HK-2 (cell line): ENCODE measurements at regions not wholly inside any gene's neighbourhood (a gene's known extent, or its start where the extent isn't known, plus 50 kb on each side); places are given as distances from the start of the nearest gene placed in this dataset.
"Not testable (repeated sequence)": the region's sequence is repeated elsewhere in the genome, so short reads cannot be mapped to it uniquely, and the experiment has no call there.

Experiments used
- DNase-seq: peaks from one replicate; pipeline ENCODE4 v3.0.0-alpha.2; 2018; ENCODE audit not compliant: unreplicated experiment

DNA sequence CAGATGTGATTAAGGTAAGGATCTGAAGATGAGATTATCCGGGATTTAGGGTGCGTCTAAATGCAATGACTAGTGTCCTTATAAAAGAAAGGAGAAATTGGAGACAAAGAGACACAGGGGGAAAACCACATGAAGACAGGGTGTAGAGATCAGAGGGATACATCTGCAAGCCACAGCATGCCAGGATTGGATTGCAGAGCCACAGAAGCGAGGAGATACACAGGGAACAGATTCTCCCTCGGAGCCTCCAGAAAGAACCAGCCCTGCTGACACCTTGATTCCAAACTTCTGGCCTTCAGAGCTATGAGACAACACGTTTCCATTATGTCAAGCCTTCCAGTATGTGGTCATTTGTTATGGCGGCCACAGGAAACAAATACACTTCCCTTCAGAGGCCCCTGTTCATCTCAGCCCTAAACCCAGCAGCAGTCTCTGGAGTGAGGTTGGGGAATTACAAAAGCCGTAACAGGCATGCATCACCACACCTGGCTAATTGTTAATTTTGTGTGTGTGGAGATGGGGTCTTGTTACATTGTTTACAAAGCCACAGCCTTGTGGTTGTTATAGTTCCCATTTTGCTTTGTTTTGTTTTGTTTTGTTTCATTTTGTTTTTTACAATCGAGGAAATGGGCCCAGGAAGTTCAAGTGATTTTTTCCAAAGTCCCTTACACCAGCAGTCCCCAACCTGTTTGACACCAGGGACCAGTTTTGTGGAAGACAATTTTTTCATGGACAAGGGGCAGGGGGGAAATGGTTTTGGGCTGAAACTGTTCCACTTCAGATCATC is 51.6 kb upstream of the LYRM9 start:
- no peak for DNase-seq

DNA sequence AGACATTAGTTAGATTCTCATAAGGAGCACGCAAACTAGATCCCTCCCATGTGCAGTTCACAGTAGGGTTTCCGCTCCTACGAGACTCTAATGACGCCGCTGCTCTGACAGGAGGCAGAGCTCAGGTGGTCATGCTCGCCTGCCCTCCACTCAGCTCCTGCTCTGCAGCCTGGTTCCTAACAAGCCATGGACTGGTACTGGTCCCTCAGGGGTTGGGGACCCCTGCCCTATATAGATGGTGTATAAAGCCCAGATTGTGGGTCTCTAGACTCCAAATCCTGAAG is 52.1 kb upstream of the LYRM9 start:
- DNase-seq = no peak

DNA sequence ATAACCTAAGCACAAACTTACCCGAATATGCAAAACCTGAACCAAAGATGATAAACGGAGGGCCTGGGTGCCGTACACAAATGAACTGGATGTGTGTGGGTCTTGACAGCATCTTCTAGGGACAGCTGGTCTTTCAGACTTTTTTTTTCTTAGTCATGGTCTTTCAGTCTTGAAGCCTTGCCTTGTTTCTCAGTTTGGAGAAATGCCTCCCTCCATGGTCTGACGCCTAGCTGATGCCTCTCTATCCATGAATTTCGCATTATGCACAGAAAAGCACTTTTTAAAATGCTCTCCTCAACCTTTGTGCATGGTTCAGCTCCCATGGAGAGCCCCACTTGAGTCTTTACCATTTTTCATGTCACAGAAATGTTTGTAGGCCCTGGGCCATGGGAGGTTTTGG is 52.8 kb upstream of the LYRM9 start:
- no peak for DNase-seq

DNA sequence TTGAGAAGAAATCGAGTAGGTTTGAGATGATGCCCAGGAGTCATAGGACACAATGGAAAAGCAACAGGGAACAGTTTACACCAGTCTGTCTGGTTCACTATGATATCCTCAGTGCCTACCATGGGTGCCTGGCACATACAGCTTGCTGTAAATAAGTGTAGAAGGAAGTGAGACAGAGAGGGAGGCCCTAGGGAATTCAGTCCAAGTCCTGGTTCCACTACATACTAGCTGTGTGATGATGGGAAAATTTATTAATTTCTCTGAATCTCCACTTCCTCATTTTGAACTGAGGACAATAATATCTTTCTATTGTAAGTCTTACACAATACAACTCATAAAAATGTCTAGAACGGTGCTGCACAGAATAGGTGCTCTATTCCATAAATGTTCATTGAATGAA is 53.3 kb upstream of the LYRM9 start:
- DNase-seq = no peak

DNA sequence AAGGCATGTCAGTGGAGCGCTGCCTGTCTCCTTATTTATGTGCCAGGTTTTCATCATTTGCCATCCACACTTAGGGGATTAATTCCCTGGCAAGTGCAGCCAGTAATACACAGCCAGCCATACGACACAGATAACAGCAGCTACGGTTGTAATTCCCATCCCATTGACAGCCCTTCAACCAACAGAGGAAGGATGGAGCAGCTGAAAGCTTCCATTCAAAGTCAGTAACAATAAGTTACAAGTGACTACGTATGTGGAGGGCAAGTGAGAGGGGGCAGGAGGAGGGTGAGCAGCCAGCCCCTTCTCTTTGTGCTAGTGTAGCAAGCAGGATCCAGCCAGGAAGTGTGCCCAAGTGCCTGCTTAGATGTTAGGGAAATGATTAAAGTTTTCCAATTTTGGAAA is 53.8 kb upstream of the LYRM9 start:
- DNase-seq = no peak

DNA sequence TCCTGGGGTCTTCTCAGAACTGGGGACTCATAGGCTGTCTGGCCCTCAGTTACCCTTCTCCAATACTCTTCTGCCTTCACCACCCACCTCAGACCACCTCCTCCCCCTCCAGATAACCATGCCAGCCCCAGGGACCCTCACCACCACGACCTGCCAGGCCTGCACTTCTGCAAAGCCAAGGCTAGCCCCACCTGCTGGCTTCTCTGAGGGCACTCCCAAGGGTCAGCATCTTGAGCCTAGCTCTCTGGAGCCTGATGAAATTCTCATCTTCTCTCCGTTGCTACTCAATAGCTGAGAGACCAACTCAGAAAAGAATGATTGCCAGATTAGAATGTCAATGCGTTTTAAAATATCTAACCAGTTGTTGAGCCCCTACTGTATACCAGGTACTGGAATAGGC is 56.1 kb upstream of the LYRM9 start:
- DNase-seq = no peak

DNA sequence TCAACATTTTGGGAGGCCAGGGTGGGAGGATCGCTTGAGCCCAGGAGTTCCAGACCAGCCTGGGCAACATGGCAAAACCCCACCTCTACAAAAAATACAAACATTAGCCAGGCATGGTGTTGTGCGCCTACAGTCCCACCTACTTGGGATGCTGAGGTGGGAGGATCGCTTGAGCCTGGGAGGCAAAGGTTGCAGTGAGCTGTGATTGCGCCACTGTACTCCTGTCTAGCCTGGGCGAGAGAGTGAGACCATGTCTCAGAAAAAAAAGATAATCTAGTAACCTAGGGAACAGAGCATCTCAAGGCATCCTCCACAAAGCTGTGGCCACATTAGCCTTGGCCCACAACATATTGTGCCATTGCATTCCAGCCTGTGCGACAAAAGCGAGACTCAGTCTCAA is 57.1 kb upstream of the LYRM9 start:
- DNase-seq = not testable (repeated sequence)

DNA sequence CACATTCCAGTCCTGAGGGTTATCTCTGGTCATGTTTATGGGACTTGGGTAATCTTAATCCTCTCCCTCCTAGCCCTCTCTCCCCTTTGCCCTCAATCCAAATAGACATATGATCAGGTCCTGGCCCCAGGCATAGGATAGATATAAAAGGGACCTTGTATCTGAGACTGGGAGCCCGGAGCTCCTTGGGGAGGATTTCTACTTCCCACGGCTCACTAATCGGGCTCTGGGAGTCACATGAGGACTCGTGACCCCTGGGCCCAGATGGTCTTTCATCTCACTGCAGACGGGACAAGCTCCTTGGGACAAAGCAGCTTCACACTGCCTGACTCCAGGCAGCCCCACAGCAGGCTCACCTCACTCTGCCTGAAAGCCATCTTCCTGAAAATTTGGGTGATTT is 57.8 kb upstream of the LYRM9 start:
- DNase-seq = no peak

DNA sequence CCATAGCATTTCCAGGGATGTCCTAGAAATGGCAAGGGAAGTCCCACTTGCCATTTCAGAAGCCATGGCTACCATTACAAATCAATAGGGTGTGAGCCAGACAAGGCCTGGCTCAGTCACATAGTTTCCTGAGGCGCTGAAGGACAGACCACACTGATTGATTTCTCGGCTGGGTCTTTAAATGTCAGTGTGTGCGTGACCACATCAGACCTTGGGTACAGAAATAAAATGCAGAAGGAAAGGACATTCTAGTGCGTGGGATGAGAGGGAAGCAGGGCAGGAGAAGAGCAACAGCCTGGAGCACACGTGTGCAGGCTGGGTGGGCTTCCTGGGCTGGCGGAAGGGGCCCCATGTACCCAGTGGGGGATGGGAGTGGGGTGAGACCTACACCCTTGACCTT is 58.7 kb upstream of the LYRM9 start:
- no peak for DNase-seq

DNA sequence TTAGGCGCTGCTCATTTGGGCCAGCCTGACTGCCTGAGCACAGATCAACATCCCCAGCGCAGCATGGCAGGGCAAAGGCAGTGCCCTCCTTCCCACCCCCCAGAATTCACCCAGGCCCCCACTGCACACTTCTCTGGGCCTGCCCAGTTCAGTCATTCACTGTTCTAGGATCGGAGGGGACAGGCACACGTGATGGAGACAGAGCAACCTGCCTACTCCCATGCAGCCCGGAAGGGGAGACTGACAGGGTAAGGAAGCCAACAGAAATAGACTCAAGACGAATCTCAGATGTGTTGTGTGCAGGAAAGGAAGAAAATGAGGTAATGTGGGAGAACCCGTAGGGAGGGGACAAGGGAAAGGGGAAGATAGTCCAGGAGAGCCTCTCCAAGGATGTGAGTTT is 59.2 kb upstream of the LYRM9 start:
- no peak for DNase-seq

DNA sequence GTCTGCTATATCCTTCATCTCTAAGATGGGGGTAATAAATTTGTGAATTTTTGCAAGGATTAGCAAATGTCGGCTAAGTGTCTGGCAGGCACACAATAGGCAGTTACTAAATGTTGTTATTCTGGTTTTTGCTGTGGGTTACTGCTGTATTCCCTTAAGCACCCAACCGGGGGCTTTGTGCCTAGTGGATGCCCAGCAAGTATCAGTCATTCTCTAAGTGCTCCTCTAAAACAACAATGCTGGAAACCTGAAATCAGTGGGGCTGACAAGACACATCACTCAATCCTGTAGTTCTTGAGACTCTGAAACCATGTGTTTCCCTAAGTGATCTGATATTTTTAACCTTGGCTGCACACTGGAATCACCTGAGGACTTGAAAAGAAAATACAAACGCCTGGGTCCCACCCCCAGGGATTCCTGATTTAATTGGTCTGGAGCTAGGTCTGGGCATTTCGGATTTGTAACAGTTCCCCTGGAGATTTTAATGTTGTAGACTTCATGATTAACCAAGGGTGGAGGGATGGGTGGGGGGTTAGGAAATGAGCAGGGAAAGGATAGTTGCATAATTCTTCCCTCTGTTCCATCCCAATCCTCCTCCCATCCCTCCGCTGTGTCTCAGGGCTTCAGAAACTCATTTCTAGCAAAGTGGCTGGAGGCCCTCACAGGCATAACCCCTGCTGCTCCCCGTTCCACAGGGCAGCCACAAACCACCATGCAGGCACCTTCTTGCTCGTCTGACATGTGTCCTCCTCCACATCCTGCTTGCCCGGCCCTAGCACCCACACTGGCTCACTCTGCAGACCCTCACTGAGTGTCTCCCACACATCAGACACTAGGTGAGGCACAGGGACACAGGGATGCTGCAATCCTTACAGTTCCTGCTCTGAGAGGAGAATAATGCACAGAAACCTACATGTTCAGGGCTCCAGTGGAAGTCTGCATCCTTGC is 61.7 kb upstream of the LYRM9 start:
- DNase-seq = no peak

DNA sequence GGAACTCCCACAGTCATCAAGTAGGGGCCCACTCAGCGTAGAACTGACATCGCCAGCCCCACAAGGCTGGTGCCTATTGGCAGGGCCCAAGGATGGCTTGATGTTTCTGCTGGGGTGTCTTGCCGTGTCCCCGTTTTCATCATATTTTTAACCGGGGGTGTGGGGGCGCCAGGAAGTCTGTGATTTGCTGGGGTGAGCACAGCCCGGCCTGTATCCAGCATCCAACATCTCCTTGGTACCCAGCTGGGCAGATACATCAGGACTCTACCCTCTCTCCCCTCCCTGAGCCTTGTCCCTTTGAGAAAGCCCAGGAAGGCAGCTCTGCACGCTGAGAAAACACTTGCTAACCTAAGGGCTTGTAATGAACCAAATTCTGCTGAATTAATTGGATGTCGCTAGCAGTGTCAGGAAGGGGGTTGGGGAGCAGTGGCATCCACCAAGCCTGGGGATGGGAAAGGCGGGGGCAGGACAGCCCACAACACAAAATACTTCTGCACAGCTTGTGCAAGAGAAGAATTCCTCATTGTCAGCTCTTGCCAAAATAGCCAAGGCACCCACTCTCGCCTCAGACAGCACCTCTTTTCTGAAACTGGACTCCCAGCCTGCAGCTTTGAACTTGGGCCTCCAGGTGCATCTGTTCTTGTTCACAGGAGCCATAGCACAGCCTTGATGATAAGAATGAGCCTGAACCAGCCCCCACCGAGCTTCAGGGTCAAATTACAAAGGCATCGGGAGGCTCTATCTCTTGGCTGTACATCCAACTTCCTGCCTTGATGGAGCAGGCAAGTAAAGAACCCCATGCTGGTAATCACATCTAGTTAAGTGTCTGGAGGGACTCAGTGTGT is 63.7 kb upstream of the LYRM9 start:
- no peak for DNase-seq

DNA sequence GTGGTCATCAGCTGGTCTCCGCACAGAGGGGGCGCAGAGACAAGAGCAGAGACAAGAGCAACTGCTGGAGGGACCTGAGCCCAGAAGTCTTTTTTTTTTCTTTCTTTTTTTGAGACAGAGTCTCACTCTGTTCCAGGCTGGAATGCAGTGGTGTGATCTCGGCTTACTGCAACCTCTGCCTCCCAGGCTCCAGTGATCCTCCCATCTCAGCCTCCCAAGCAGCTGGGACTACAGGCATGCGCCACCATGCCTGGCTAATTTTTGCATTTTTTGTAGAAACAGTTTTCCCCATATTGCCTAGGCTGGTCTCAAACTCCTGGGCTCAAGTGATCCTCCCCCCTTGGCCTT is 64.3 kb upstream of the LYRM9 start:
- DNase-seq = not testable (repeated sequence)

DNA sequence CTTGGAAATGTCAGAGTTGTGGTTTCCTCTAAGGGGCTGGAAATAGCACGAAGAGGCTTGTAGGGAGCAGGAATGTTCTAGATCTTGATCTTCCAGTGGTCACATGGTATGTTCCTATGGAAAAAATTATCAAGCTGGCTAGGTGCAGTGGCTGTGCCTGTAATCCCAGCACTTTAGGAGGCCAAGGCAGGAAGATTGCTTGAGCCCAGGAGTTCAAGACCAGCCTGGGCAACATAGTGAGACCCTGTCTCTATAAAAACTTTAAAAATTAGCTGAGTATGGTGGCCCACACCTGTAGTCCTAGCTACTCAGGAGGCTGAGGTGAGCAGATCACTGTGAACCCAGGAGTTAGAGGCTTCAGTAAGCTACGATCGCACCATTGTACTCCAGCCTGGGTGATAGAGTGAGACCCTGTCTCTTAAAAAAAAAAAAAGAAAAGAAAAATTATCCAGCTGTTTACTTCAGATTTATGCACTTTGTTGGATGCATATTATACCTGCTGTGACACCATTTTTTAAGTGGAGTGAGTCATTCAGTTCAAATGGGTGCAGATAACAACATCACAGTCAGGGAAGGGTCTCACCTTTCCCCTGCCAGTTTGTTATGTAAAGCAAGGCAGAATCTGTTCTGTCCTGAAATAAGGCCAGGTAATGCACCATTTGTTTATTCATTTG is 65.7 kb upstream of the LYRM9 start:
- DNase-seq = no peak

DNA sequence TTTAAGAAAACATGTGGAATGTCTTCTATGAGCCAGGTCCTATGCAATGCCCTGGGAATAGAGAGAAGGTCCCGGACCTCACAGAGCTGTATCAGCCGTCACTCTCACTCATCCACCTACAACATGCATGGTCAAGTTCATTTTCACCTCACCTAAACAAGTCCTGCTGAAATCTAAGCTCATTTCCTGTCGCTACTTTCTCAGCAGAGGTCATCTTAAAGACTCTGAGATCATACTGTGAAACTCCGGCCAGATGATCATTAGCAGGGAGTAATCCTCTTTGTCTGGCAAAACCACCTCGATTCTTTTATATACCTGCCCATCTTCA is 66.2 kb upstream of the LYRM9 start:
- no peak for DNase-seq

DNA sequence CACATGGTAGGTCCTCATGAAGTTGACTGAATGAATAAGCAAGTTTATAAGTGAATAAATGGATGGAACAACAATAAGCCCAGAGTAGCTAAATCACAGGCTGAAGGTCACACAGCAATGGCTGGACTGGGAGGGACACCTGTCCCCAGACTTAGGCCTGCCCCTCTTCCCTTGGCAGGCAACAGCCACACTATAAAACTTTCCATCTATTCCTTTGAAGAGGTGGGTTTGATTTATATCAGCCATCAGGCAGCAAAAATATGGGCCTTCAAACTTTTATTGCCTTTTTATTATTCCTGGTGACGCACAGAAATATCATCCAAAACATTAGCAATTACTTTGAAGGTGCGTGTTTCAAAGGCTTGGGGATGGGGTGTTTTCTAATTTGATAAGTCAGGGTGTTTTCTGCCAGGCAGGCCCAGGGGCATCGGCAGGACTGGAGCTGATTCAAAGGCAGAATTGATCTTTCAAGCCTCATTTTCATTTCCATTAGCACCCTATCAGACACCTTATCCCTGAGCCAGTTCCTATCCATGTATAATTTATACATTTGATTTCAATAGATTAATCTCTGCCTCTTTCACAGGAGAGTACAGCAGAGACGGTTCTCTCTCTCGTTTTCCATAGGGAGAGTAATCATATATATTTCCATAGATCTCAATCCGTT is 67.2 kb upstream of the LYRM9 start:
- no peak for DNase-seq

DNA sequence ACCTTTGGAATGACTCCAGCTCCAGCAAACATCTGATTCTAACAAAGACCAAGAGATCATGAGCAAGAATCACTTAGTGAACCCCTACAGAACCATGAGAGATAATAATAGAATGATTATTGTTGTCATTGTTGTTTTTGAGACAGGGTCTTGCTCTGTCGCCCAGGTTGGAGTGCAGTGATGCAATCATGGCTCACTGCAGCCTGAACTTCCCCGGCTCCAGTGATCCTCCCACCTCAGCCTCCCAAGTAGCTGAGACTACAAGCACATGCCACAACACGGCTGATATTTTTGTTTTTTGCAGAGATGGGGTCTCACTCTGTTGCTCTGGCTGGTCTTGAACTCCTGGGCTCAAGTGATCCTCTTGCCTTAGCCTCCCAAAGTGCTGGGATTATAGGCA is 69.4 kb upstream of the LYRM9 start:
- DNase-seq = not testable (repeated sequence)

DNA sequence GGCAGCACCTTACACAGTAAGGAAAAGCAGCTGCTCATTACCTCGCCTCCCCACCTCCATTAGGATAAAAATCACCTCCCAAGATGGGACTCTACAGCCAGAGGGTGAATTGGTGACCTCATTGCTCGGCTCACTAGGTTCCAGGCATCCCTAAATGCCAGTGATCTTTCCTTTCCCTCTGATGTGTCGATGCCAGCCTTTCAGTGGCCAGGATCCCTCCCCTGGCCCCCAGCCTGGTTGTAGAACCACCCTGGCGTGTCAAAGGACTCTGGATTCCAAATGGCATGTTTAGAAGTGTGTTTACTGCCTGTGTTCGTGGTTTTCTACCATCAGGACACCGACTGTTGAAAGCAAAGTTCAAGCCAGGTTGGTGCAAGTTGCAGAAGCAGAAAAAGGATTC is 72.1 kb upstream of the LYRM9 start:
- peak; percentile 67 for DNase-seq

DNA sequence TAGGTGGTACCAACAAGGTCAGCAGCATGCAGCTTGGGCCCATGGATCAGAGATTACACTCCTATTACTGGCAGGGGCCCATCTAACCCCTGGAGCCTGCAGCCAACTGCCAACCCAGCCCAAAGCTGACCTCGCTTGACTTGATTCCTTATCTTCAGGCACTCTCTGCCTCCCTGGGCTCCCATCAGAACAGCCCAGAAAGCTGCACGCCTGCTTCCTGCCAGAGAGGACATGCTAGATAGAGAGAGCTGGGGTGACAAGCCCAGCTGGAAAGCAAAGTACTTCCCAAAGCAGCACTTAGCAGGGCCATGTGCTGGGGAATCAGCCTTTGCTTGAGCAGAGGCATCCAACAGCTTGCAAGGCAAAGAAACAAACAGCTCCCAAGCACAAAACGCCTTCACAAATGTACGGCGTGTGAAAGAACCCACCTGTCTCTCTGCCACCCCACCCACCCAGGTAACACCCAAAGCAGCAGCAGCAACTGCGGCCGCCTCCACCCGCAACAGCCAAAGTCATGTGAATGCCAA is 74.2 kb upstream of the NLK start:
- DNase-seq = no peak

DNA sequence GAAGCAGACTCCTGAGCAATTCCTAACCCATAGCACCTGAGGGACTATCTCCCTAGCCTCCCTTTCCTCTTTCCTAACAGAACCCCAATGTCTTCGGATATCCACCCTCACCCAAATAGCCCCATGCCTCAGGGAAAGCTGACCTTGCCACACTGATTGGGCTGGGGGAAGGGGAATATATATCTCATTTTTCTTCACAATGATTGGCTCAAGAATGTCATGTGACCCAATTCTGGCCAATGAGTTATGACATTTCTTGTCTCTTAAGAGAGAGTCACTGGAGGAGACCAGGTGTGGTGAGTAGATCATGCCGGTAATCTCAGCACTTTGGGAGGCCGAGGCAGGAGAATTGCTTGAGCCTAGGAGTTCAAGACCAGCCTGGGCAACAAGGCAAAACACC is 71.9 kb upstream of the NLK start:
- no peak for DNase-seq
